Endodermal cell (in vitro differentiated cells): ENCODE measurements at regions not wholly inside any gene's neighbourhood (a gene's known extent, or its start where the extent isn't known, plus 50 kb on each side); places are given as distances from the start of the nearest gene placed in this dataset.
A peak's percentile ranks its signal among the peaks of the same experiment; 100 is the strongest.

Experiments used
- DNase-seq: peaks from one replicate; pipeline ENCODE4 v3.0.0-alpha.2; 2017
- H3K27ac ChIP-seq: 2 replicates; pipeline ENCODE4 v1.5.1; 2013; ENCODE audit warnings: mild to moderate bottlenecking, low read depth, low read length, moderate library complexity
- H3K27me3 ChIP-seq: 2 replicates; pipeline ENCODE4 v1.6.1; 2013; ENCODE audit warnings: mild to moderate bottlenecking, low read length, moderate library complexity; ENCODE audit not compliant: insufficient read depth, control insufficient read depth, poor library complexity, severe bottlenecking
- H3K36me3 ChIP-seq: 2 replicates; pipeline ENCODE4 v1.7.0; 2013; ENCODE audit warnings: mild to moderate bottlenecking, low read length, moderate library complexity; ENCODE audit not compliant: control insufficient read depth, insufficient read depth
- H3K4me1 ChIP-seq: one replicate; pipeline ENCODE4 v1.7.0; 2013; ENCODE audit warnings: low read length; ENCODE audit not compliant: control insufficient read depth, insufficient read depth
- H3K4me3 ChIP-seq: 2 replicates; pipeline ENCODE4 v1.5.1; 2013; ENCODE audit warnings: mild to moderate bottlenecking, low read length, moderate library complexity
- H3K9ac ChIP-seq: 2 replicates; pipeline ENCODE4 v1.6.1; 2013; ENCODE audit warnings: mild to moderate bottlenecking, low read length, moderate library complexity; ENCODE audit not compliant: poor library complexity, severe bottlenecking; ENCODE audit errors: extremely low read depth
- H3K9me3 ChIP-seq: 2 replicates; pipeline ENCODE4 v1.6.1; 2013; ENCODE audit warnings: mild to moderate bottlenecking, low read length, moderate library complexity; ENCODE audit not compliant: control insufficient read depth
- H3K27ac Mint-ChIP-seq: 2 replicates; pipeline ENCODE4 v1.8.0; 2020; ENCODE audit warnings: mixed read lengths
- H3K27me3 Mint-ChIP-seq: 2 replicates; pipeline ENCODE4 v1.8.0; 2021; ENCODE audit warnings: mild to moderate bottlenecking, mixed read lengths; ENCODE audit not compliant: insufficient read depth
- H3K36me3 Mint-ChIP-seq: 2 replicates; pipeline ENCODE4 v1.8.0; 2020; ENCODE audit warnings: low read depth, mixed read lengths
- H3K4me1 Mint-ChIP-seq: 2 replicates; pipeline ENCODE4 v1.8.0; 2020; ENCODE audit warnings: mixed read lengths
- H3K4me3 Mint-ChIP-seq: 2 replicates; pipeline ENCODE4 v1.8.0; 2020; ENCODE audit warnings: mild to moderate bottlenecking, moderate library complexity, mixed read lengths
- H3K9me3 Mint-ChIP-seq: 2 replicates; pipeline ENCODE4 v1.8.0; 2020; ENCODE audit warnings: mild to moderate bottlenecking, mixed read lengths
- WGBS, 2 experiments: methylation state at CpG; one replicate each; pipeline versions ENCODE4 v1.1.5 to v1.1.7; 2013; ENCODE audit warnings: missing lambda C conversion rate in 2 of 2, mixed read lengths in 1 of 2; ENCODE audit not compliant: insufficient coverage in 1 of 2, insufficient read length in 1 of 2; 5-methylcytosine and 5-hydroxymethylcytosine counted together
- TF ChIP-seq, protein P1 (sequence below): fragments of 200-600 bp; sonication (generic); conservative IDR thresholded peaks from 2 replicates; pipeline ENCODE4 v1.5.0; 2021; ENCODE audit warnings: antibody characterized with exemption, mild to moderate bottlenecking

GRCh38 chr3:34881026-34881425 lies 758.3 kb upstream of the ARPP21 start:
- H3K4me3 Mint-ChIP-seq = no peak overlapping the region
- H3K9me3 Mint-ChIP-seq = no peaks in the 10 kb centered on the region
- TF ChIP-seq, protein P1, sequence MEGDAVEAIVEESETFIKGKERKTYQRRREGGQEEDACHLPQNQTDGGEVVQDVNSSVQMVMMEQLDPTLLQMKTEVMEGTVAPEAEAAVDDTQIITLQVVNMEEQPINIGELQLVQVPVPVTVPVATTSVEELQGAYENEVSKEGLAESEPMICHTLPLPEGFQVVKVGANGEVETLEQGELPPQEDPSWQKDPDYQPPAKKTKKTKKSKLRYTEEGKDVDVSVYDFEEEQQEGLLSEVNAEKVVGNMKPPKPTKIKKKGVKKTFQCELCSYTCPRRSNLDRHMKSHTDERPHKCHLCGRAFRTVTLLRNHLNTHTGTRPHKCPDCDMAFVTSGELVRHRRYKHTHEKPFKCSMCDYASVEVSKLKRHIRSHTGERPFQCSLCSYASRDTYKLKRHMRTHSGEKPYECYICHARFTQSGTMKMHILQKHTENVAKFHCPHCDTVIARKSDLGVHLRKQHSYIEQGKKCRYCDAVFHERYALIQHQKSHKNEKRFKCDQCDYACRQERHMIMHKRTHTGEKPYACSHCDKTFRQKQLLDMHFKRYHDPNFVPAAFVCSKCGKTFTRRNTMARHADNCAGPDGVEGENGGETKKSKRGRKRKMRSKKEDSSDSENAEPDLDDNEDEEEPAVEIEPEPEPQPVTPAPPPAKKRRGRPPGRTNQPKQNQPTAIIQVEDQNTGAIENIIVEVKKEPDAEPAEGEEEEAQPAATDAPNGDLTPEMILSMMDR = no peak
- DNase-seq = no peak
- Histone ChIP-seq H3K9me3 (no peaks in the 10 kb centered on the region), H3K36me3 (no peaks in the 10 kb centered on the region), H3K27ac (no peak overlapping the region), H3K4me1 (no peaks in the 10 kb centered on the region), H3K27me3 (no peaks in the 10 kb centered on the region), H3K4me3 (no peak overlapping the region), H3K9ac (no peak overlapping the region)
- H3K27ac Mint-ChIP-seq = no peak overlapping the region
- no peaks in the 10 kb centered on the region for H3K4me1 Mint-ChIP-seq
- H3K27me3 Mint-ChIP-seq = no peaks in the 10 kb centered on the region
- no peaks in the 10 kb centered on the region for H3K36me3 Mint-ChIP-seq
- 100% methylated on average over 1 of the region's 1 CpG; no CpG with 5 or more reads in 1 of the 2 experiments for WGBS, 2 experiments

- TF ChIP-seq, protein P1 = peak; percentile 65
- Mint-ChIP-seq H3K4me1 (no peaks in the 10 kb centered on the region), H3K9me3 (no peaks in the 10 kb centered on the region), H3K4me3 (no peak overlapping the region), H3K36me3 (no peaks in the 10 kb centered on the region), H3K27me3 (no peaks in the 10 kb centered on the region), H3K27ac (no peak overlapping the region)
- Histone ChIP-seq H3K4me1 (no peaks in the 10 kb centered on the region), H3K36me3 (no peaks in the 10 kb centered on the region), H3K27me3 (no peaks in the 10 kb centered on the region), H3K4me3 (no peak overlapping the region), H3K9me3 (no peaks in the 10 kb centered on the region), H3K9ac (no peak overlapping the region), H3K27ac (no peak overlapping the region)
- WGBS, 2 experiments = 92 to 100% methylated on average over 2 of the region's 2 CpGs
- no peak for DNase-seq
Observed at GRCh38 chr3:34882764-34883163, 756.6 kb upstream of the ARPP21 start.

- TF ChIP-seq, protein P1 = no peak
Observed at GRCh38 chr3:34884007-34884406, 755.3 kb upstream of the ARPP21 start.

More at GRCh38 chr3:34884007-34884406, 755.3 kb upstream of the ARPP21 start:
- H3K27ac Mint-ChIP-seq = no peak overlapping the region
- Histone ChIP-seq H3K27ac (no peak overlapping the region), H3K4me3 (no peak overlapping the region), H3K9me3 (no peaks in the 10 kb centered on the region), H3K36me3 (no peaks in the 10 kb centered on the region), H3K4me1 (no peaks in the 10 kb centered on the region), H3K9ac (no peak overlapping the region), H3K27me3 (no peaks in the 10 kb centered on the region)
- H3K4me1 Mint-ChIP-seq = no peaks in the 10 kb centered on the region
- peaks cover 4% of the 10 kb centered on the region for H3K9me3 Mint-ChIP-seq
- H3K4me3 Mint-ChIP-seq = no peak overlapping the region
- WGBS, 2 experiments = 50 to 78% methylated on average over 1 to 2 of the region's 2 CpGs
- no peaks in the 10 kb centered on the region for H3K36me3 Mint-ChIP-seq
- H3K27me3 Mint-ChIP-seq = no peaks in the 10 kb centered on the region
- DNase-seq = no peak
